ENCODE measurements at regions not wholly inside any gene's neighbourhood (a gene's known extent, or its start where the extent isn't known, plus 50 kb on each side); places are given as distances from the start of the nearest gene placed in this dataset.
"Not testable (repeated sequence)": the region's sequence is repeated elsewhere in the genome, so short reads cannot be mapped to it uniquely, and the experiment has no call there.

DNA sequence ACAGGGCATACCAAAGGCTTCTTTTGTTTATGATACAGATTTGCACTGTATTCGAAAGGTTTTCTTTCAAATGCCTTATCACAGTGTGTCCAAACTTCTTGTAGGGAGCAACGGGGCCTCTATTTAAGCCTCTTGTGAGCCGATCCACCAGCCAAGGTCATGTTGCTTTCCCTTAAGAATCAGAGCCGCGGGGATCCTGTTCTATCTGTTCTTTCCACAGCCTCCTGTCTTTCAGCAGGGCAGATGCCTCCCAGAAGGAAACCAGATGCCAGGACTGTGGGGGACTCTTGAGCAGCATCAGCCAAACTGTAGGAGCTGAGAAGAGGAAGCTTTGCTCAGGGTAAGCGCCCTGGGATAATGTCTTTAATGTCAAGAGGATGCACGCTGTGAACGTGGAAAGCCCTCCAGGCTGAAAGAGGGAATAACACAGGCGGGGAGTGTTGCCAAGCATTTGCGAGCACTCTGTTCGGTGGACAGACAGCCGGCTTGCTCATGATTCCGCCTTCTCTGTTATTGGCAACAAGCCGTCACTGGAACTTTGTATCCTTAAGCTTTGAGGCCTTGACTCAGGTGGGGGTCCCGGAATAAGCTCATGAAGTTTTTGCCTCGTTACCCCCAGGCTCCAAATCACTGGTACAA is 279.8 kb upstream of the FRG1 start:
- DNase-seq (ENCODE audit: low spot score in 2 of 2) (no peak), FAIRE-seq (no peak)

DNA sequence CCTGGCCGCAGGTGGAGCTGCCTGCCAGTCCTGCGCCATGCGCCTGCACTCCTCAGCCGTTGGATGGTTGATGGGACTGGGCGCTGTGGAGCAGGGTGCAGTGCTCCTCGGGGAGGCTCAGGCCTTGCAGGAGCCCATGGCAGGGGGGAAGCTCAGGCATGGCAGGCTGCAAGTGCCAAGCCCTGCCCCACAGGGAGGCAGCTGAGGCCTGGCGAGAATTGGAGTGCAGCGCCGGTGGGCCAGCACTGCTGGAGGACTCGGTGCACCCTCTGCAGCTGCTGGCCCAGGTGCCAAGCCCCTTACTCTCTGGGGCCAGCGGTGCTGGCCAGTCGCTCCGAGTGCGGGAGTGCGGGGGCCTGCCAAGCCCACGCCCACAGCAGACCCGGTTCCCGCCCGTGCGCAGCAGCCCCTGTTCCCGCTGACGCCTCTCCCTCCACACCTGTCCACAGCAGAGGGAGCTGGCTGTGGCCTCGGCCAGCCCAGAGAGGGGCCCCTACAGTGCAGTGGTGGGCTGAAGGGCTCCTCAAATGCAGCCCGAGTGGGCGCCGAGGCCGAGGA is 275.9 kb upstream of the FRG1 start:
- DNase-seq (ENCODE audit: low spot score in 2 of 2) = no peak
- no peak for FAIRE-seq

DNA sequence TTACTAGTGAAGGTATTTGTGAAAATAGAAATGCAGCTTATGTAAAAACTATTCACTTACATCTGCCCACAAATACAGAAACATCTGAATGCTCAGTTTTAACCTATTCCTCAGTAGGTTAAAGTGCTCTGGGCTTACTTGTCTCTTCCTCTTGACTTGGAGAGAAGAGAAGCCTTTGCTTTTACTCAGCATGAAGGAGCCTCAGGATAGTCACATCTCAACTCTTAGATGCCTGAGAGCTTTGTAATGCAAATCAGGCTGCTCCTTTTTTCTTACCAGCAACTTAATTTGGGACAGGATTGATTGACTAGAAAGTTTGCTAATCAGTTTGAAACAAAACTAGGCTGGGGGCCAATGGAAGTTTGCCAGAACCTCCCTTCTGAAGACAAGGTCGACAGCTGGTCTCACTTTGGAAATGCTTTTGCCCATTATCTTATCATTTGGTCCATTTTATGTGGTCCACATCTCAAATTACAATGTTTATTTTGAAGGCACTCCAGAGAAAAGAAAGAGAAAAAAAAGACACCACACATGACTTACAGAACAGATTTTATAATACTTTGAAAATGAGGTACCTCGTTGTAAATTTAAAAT is 274.9 kb upstream of the FRG1 start:
- FAIRE-seq; DNase-seq (ENCODE audit: low spot score in 2 of 2): not testable (repeated sequence)

DNA sequence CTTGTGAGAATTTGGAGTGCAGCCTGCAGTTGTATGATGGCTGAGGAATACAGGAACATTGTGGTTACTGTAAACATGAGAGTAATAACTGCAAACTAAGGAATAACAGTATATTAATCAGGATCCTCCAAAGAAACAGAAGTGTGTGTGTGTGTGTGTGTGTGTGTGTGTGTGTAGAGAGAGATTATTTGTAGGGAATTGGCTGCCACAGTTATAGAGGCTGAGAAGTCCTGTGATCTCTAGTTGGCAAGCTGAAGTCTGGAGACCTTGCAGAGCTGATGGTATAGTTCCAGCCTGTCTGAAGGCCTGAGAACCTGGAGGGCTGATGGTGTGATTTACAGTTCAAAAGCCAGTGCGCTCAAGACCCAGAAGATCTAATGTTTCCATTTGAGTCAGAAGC is 273.3 kb upstream of the FRG1 start:
- not testable (repeated sequence) for DNase-seq (ENCODE audit: low spot score in 2 of 2); FAIRE-seq

DNA sequence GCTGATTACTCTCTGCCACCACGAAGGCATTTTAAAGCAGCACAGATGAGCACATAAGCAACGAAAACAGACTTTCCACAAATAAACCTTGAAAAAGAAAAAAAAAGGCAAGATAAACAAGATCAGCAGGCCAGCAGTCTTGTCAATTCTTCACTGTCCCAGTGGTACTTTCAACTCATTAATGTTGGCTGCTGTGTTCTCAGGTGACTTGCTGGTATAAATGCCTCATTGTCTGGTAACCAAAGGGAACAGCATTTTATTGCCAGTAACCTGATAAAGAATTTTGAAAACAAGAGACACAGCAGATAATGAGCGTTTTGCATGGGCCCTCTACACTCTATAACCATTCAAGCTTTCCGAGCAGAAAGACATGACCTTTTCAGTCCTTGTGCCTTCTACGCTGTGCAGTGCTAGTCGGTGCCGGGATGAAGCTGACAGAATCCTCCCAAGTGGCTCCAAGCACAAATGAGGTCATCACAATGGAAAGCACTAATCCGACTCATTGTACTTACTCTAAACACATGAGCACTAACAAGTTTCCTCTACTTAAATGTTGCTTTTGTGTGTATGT is 242.9 kb upstream of the FRG1 start:
- not testable (repeated sequence) for DNase-seq (ENCODE audit: low spot score in 2 of 2); FAIRE-seq

DNA sequence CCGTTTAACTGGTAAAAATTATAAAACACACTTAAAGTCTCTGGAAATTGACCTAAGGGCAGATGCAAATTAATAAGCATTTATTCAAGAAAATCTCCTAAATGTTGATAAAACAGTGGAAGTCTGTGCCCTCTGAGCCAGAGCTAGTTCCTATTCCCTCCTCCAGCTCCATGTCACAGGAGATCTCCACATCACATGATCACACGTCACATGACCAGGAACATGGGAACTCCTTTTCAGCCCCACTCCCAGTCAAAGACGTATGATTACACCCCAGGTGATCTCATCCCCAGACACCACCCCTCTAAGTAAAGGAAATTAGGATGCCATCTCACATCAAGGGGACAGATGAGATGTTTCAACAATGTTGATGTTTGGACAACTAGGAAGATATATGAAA is 237.7 kb upstream of the FRG1 start:
- DNase-seq (ENCODE audit: low spot score in 2 of 2); FAIRE-seq: not testable (repeated sequence)

DNA sequence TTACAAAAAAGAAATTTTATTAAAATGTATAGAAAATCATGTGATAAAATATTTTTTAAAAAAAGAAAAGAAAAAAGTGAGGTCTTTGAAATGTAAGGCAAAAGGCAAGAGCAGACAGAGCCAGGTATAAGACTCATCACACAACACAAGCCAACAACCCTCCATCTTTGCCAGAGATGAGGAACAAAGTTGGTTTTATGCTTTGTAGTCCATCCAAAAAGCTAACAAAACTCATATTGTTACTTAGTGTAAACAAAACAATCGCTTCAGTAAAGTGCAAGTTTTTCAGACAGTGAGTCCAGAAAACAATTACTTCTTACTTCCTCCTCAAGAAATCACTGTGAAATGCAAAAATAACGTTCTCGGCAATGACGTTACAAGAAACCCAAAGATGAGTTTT is 233.9 kb upstream of the FRG1 start:
- peak; percentile 82 for FAIRE-seq
- not testable (repeated sequence) for DNase-seq (ENCODE audit: low spot score in 2 of 2)

DNA sequence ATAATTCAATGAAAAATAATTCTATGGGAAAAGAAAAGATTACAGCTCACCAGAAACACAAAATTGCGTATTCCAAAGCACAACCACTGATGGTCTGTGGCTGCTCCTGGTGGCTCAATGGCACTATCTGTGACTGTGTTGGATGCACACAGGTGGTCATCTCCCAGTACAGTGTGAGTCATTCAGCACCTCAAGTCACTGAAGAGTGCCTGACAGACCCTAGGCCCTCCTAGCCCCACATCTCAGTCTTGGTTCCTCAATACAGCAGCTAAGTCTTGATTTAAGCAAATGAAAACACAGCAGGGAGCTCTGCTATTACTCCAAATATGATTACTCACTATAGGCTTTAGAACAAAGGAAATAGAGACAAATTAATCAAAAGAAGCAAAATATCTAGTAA is 233.4 kb upstream of the FRG1 start:
- not testable (repeated sequence) for FAIRE-seq; DNase-seq (ENCODE audit: low spot score in 2 of 2)

DNA sequence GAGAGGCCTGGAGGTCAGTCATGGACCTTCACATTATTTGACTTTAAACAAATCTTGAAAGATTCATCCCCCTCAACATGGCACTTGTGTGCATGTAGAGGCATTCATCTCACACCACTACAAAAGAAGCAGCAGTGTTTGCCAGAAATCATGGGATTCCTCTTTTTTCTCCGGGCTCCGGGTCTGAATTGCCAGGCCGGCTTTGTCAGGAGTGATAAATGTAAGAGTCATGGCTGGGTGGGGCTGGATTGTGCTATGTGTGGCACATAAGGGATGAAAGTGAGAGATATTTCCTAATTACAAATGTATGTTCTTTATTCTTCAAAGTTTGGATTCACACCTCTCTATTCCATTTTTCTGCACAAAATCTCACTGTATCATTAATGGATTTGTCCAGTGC is 228.7 kb upstream of the FRG1 start:
- not testable (repeated sequence) for DNase-seq (ENCODE audit: low spot score in 2 of 2); FAIRE-seq

DNA sequence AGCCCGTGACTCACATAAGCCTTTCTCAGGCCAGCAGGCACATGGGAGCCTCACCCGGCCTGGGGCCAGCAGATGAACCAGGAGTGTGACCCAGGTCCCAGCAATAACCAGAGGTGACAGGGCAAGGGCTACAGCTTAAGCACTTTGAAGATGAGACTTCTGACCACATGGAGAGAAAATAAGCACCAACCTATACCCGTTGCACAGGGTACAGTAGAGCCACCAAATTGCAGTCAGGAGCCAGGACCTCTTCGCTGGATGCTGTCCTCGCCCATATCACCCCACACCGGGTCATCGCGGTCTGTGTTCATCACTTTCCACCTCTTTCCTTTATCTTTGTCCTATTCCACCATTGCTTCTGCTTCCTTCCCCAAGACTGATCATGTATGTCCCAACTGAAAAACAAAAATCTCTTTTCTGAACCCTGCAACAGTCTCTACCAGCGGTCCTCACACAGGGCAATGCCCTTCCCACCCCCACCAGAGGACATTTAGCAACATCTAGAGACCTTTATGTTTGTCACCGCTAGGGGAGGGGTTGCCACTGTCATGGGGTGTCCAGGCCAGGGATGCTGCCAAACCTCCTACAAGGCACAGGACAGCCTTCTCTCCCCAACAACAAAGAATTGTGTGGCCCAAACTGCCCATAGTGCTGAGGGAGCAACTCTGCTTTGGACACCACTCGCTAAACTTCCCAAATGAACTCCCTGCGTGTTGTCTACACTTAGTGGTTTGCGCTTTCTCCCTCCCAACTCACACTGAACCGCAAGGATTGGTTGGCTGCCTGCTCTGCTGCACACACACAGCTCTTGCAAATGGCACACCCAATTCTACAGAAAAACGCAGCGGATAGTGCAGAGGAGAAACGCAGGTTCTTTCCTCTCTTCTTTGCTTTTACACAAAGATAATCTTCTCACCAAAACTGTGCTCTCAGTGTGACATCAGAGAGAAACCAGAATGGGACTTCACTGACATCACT is 219.4 kb upstream of the FRG1 start:
- not testable (repeated sequence) for FAIRE-seq; DNase-seq (ENCODE audit: low spot score in 2 of 2)

DNA sequence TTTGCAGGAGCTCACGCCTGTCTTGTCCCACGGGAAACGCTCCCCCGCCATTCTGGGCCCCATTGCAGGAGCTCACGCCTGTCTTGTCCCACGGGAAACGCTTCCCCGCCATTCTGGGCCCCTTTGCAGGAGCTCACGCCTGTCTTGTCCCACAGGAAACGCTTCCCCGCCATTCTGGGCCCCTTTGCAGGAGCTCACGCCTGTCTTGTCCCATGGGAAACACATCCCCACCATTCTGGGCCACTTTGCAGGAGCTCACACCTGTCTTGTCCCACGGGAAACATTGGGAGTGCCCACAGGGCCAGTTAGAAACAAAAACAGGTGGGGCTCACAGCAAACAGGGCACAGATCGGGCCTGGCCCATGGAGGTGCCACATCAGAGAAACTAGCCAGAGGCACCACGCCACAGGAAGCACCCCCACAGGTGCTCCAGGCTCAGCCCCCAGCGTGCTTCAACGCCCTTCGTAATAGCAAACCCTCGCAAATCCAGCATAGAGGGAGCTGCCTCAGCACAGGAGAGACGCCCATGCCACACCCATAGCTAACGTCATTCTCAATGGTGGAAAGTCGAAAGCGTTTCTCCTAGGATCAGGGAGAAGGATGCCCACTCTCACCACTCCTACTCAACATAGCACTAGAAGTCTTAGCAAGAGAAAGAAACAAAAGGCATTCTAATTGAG is 218.2 kb upstream of the FRG1 start:
- DNase-seq (ENCODE audit: low spot score in 2 of 2); FAIRE-seq: not testable (repeated sequence)

DNA sequence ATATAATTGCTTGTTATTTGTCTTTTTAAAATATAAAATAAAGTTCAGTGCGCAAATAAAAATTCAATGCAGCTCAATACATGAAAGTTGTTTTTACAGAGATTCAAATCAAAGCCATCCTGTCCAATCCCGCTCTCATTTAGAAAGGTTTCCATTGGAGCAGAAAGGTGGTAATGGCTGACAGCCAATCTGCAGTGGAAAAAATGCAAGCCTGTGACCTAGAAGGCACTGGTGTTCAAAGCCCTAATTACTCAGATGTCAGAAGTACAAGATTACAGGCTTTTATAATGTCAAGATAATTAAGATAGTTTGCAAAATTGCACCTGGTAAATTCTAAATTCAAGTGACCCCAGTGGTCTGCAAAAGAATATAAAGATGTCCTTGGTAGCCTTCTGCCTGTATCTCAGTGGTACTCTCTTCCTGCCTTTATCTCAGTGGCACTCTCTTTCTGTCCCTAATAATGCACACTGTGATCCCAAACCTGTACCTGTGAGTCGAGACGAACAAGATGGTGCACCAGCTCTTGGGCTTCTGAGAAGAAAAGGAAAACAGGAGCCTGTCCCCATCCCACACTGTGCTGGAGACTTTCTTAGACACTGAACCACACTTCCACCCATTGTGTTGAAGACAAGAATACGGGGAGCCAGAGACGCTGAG is 212.6 kb upstream of the FRG1 start:
- DNase-seq (ENCODE audit: low spot score in 2 of 2); FAIRE-seq: not testable (repeated sequence)

DNA sequence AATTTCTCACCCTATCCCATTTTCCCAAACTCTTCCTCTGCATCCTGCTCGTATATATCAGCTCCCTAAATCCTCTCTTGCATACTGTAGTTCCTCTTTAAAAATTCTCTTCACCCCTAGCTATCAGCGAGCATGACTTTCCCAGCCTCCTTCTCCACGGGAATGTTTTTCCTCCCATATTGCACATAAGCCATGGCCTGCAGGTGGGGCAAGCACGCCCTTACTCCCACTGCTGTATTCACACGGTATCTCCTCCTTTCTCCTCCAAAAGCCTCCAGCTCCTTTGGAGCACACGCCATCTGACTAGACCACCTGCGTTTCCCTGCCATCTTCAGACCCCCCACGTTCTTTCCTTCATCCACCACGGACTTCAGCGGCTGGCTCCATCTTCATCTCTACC is 208.7 kb upstream of the FRG1 start:
- FAIRE-seq; DNase-seq (ENCODE audit: low spot score in 2 of 2): not testable (repeated sequence)

DNA sequence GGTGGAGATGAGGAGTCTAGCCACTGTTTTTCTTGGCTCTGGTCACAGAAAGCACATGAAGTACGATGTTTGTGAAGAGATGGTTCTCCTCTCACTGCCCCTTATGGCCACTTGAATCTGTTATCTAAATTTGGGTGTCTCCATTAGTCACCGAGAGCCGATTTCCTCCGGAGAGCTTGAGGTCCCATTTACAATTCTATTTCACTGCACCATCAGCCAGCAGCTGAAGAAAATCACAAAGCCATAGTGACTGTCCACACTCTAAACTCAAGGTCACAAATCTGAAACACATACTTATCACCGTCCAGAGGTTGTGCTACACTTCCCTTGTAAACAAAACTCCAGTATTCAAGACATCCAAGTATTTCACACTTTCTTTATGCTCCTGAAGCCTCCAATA is 207.2 kb upstream of the FRG1 start:
- DNase-seq (ENCODE audit: low spot score in 2 of 2); FAIRE-seq: not testable (repeated sequence)

DNA sequence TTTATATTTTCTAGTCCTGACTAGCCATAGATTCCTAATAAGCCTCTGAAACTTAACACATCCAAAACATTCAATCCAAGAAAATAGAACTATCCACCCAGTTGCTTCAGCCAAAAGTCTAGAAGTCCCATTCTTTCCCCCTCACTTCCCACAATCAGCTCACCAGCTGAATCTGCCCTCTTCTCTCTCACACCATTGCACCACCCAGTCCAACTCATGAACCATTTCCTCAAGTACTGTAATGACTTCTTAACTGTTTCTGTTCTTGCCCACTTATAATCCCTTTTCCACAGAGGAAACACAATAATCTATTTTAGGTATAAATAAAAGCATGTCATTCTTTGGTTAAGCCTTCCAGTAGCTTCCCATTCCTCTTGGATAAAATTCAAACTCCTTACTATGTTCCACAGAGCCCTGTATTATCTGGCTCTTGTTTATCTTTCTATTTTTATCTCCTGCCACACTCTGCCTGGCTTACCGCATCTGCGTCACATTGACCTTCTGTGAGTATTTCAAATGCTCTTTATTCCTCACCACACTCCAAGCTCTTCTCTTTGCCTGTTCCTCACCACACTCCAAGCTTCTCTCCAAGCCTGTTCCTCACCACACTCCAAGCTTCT is 205.9 kb upstream of the FRG1 start:
- DNase-seq (ENCODE audit: low spot score in 2 of 2); FAIRE-seq: not testable (repeated sequence)

DNA sequence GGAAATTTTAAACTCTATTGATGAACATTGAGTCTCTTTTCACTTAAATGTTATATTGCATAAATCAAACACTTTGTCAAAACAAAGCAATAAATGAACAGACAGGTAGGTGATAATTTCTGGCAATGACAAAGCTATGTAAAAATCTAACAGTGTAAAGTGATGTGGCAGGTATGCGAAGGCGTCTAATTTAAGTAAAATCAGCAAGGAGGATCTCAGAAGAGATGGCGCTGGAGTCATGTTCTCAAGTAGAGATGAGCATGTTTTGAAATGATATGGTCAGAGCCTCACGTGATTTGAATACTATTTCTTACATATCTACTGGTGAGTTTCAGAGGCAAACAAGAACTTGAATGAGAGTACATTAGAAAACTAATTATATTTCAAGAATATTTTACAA is 204.0 kb upstream of the FRG1 start:
- FAIRE-seq; DNase-seq (ENCODE audit: low spot score in 2 of 2): not testable (repeated sequence)

DNA sequence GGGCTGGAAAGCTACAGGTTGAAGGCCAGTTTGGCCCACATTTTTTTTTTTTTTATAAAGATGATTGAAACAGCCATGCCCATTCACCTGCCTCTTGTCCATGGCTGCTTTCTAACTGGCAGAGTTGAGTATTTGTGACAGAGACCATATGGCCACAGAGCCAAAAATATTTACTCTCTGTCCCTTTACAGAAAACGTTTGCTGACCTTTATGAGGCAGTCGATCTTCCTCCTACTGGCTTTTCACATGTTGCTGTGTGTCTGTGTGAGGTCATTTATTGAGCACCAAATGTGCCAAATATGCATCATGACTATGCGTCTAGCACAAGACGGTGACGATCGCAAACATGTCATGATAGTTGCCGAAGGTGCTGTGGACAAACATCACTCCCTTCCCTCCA is 200.6 kb upstream of the FRG1 start:
- not testable (repeated sequence) for FAIRE-seq; DNase-seq (ENCODE audit: low spot score in 2 of 2)

DNA sequence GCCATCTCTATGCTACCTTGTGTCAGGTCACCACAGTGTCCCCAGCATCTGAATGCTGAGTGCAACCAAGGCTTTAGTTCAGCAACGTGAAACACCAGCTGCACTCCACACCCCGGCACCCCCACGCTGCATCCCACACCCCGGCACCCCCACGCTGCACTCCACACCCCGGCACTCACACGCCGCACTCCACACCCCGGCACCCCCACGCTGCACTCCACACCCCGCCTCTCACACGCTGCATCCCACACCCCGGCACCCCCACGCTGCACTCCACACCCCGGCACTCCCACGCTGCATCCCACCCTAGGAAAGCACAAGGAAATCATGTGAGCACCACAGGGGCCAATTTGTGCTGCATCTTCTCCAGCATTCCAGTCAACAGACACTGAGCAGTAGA is 199.8 kb upstream of the FRG1 start:
- no peak for DNase-seq (ENCODE audit: low spot score in 2 of 2)
- FAIRE-seq = no peak

DNA sequence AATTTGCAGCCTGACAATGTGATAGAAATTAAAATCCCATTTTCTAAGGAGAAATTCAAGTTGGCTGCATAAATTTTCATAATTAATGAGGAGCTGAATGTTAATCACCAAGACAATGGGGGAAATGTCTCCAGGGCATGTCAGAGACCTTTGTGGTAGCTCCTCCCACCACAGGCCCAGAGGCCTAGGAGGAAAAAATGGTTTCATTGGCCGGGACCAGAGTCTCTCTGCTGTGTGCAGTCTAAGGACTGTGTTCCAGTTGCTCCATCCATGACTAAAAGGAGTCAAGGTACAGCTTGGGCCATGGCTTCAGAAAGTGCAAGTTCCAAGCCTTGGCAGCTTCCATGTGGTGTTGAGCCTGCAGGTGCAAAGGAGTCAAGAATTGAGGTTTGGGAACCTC is 187.6 kb upstream of the FRG1 start:
- FAIRE-seq; DNase-seq (ENCODE audit: low spot score in 2 of 2): not testable (repeated sequence)

Measured in frontal cortex (tissue), 3 donors.